HG02943 (cell line): ENCODE measurements at regions not wholly inside any gene's neighbourhood (a gene's known extent, or its start where the extent isn't known, plus 50 kb on each side); places are given as distances from the start of the nearest gene placed in this dataset.
"Not testable (repeated sequence)": the region's sequence is repeated elsewhere in the genome, so short reads cannot be mapped to it uniquely, and the experiment has no call there.

Source experiments
- ATAC-seq: cut with Tn5 transposase; IDR thresholded peaks from one replicate; pipeline ENCODE4 v1.9.1; 2021; ENCODE audit warnings: mild to moderate bottlenecking, low read depth, moderate library complexity; ENCODE audit not compliant: unreplicated experiment

GRCh38 chr5:34096033-34096432 is 53.0 kb upstream of the C1QTNF3 start:
- not testable (repeated sequence) for ATAC-seq

GRCh38 chr5:34099891-34100290 is 56.9 kb upstream of the C1QTNF3 start:
- not testable (repeated sequence) for ATAC-seq

- not testable (repeated sequence) for ATAC-seq
Observed at GRCh38 chr5:34101567-34101966, 58.6 kb upstream of the C1QTNF3 start.

- ATAC-seq, result not testable (repeated sequence)
Observed at GRCh38 chr5:34108897-34109296, 65.9 kb upstream of the C1QTNF3 start.

- not testable (repeated sequence) for ATAC-seq
Observed at GRCh38 chr5:34124280-34124679, 81.3 kb upstream of the C1QTNF3 start.

GRCh38 chr5:34125354-34125753 is 82.3 kb upstream of the C1QTNF3 start:
- ATAC-seq, result peak; percentile 81

- ATAC-seq, result not testable (repeated sequence)
Observed at GRCh38 chr5:34126741-34127140, 83.7 kb upstream of the C1QTNF3 start.

- not testable (repeated sequence) for ATAC-seq
Observed at GRCh38 chr5:34127818-34128217, 84.8 kb upstream of the C1QTNF3 start.

GRCh38 chr5:34128890-34129289 is 85.9 kb upstream of the C1QTNF3 start:
- not testable (repeated sequence) for ATAC-seq

- not testable (repeated sequence) for ATAC-seq
Observed at GRCh38 chr5:34154988-34155387, 112.0 kb upstream of the C1QTNF3 start.

GRCh38 chr5:34156703-34157414 is 113.8 kb upstream of the C1QTNF3 start:
- ATAC-seq, result not testable (repeated sequence)

- not testable (repeated sequence) for ATAC-seq
Observed at GRCh38 chr5:34160904-34161303, 117.9 kb upstream of the C1QTNF3 start.

GRCh38 chr5:34171398-34171797 is 128.4 kb upstream of the C1QTNF3 start:
- ATAC-seq, result not testable (repeated sequence)

- ATAC-seq, result not testable (repeated sequence)
Observed at GRCh38 chr5:34179453-34180190, 136.6 kb upstream of the C1QTNF3 start.

GRCh38 chr5:34180225-34180624 is 137.2 kb upstream of the C1QTNF3 start:
- not testable (repeated sequence) for ATAC-seq

- not testable (repeated sequence) for ATAC-seq
Observed at GRCh38 chr5:34180940-34181614, 138.1 kb upstream of the C1QTNF3 start.

GRCh38 chr5:34185005-34185404 is 142.0 kb upstream of the C1QTNF3 start:
- not testable (repeated sequence) for ATAC-seq

GRCh38 chr5:34185572-34185971 is 142.6 kb upstream of the C1QTNF3 start:
- not testable (repeated sequence) for ATAC-seq

GRCh38 chr5:34186108-34186507 is 143.1 kb upstream of the C1QTNF3 start:
- ATAC-seq, result not testable (repeated sequence)

- ATAC-seq, result not testable (repeated sequence)
Observed at GRCh38 chr5:34186865-34187264, 143.9 kb upstream of the C1QTNF3 start.

GRCh38 chr5:34187441-34187840 is 144.4 kb upstream of the C1QTNF3 start:
- not testable (repeated sequence) for ATAC-seq
